HL-60/S4 (cell line): ENCODE measurements at regions not wholly inside any gene's neighbourhood (a gene's known extent, or its start where the extent isn't known, plus 50 kb on each side); places are given as distances from the start of the nearest gene placed in this dataset.

ENCODE experiments used
- in situ Hi-C: fragments of 300-500 bp; cut with MboI; formaldehyde crosslinking; loops from 2 replicates; pipeline ENCODE4 v1.14.3; 2022; ENCODE audit warnings: low sequenced_read_pairs

DNA sequence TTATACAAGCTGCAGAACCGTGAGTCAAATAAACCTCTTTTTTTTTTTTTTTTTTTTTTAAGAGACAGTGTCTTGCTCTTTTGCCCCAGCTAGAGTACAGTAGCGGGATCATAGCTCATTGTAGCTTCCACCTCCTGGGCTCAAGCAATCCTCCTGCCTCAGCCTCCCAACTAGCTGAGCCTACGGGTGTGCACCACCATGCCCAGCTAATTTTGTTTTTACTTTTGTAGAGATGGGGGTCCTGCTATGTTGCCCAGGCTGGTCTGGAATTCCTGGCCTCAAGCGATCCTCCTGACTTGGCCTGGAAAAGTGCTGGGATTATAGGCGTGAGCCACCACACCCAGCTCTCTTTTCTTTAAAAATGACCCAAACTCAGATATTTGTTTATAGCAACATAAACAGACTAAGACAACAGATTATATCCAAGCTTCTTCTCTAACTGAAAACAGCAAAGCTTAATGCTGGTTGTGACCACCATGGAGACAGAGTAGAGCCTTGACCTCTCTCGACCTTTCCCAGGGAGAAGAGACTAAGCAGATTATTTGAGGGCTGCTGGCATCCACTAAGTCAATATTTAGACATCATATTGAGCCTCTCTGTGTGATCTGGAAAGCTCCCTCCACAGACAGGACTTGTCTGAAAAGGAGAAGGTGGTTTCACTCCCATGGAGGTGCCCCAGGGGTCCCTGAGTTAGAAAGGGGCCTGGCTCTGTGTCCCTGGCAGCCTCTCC is 150.0 kb downstream of the KCTD15 start:
- in situ Hi-C loops: no loop called here

DNA sequence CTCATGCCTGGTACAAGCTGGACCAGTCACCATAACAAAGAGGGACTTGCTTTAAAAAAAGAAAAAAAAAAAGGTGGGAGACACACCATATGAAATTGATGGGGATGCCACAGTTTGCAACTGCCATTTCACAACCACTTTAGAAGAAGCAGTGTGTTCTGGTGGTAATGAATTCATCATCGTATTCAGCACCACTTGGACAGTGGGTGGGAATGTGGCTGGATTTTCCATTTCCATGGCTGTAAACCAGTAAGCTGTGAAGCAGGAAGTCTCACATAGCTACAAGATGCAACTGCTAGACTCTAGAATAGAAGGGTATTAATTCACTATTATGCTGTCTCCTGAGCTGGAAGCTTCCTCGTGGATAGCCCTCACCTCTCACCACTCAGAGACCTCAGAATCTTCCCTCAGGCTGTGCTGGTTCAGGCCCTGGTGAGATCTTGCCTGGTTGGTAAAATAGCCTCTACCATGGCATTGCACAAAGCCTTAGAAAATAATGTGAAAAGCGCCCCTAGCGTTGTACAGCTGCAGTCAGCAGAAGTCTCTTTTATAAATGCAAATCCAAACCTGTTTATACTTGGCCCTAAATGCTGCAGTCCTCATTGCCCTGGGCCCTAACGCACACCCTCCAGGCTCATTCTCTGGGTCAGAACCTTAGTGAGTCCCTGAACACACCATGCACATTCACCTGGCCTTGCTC is 150.7 kb downstream of the KCTD15 start:
- in situ Hi-C loops: no loop called here

DNA sequence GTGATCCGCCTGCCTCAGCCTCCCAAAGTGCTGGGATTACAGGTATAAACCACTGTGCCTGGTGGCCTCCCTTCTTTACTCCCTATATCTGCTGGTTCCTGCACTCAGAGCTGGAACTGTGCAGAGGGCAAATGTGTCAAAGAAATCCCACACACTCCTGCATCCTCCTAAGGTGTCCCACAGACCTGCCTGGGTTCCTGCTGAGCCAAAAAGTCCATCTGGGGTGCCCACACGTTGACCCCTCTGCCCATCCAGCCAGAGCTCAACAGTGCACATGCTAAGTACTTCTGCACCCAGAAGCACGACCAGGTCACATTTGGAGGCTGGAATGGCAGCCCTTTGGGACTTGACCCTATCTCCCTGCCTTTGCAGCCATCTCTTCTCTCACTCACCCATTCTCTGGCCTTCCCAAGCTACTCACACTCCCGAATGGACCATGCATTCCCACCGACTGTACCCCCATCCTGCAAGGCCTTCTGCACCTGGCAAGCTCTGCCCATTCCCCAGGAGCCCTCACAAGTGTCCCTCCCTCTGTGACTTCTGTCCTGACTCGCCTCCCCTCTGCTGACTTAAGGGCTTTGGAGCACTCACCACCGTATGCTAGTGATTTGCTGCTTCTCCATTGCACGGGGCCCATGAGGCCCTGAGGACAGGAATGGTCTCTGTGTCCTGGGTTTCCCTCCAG is 152.1 kb downstream of the KCTD15 start:
- in situ Hi-C loops: no loop called here

DNA sequence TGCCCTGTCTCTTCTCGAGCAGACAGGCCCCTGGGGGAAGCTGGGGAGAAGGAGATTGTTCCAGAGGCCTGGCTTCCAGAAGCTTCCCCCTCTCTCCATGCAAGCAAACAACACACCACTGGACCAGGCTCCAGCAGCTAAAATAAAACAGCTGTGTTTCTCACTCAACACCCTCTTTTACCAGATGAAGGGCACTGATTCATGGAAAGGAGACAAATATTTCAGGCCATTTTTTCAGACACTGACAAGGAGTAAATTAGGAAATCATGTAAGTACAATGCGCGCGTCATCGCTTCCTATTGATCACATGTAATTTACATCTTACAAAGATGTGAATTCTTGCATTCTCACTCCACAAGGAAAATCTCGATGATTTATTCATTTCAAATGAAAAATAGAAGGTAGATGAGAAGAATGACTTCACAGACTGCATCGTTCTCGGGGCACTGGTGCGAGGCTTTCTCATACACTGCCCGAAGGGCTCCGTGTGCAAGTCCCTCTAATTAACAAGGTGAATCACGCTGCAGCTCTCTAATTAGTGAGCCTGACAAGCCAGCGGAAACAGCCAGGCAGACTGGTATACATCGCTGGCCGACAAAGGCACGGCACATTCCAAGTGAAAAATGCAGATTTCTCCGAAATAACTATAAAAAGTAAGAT is 153.6 kb downstream of the KCTD15 start:
- in situ Hi-C loops: no loop called here

DNA sequence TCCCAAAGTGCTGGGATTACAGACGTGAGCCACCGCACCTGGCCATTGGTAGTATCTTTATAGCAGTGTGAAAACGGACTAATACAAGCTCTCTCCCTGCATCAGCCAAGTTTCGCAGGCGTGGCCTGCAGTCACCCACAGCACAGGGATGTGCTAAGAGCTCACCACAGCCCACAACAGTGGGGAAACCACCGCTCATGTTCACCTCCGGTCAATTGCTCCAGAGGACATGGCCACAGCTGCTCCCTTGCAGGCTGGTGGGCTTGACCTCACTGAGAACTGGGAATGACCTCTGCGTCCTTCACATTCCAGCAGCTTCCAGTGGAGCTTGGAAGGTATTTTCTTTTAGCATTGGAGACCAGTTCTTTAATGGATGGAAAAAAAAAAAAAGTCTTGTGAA is 156.4 kb downstream of the KCTD15 start:
- in situ Hi-C loops: no loop called here

DNA sequence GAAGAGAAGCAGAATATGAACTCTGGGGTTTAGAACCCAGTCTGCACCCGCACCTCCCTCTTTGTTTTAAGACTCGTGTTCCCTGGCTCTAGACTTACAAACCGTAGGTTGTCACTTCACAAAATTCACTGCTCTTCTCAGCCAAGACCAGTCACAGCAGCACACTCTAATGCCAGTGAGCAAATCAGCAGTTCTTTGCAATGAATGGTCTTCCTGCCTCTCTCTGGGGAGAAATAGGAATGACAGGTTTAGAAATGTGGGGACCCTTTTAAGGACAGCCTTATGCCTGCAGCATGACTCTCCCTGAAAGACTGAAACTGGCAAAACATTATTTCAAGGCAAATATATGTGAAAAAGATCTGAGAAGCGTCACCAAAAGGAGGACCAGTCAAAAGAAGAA is 156.9 kb downstream of the KCTD15 start:
- in situ Hi-C loops: no loop called here

DNA sequence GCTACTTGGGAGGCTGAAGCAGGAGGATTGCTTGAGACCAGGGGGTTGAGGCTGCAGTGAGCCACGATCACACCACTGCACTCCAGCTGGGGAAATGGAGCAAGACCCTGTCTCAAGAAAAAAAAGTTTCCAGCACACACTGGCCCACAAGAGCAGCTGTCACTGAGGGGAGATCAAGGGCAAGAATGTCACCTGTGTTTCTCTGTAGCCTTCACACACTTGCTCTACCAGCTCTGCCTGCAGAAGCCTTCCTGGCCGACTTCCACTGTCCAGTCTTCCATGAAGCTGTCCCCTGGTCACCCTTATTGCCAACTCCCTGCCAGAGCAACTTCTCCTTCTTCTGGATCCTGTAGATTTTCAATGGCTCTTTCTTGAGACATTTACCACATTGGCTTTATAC is 158.0 kb downstream of the KCTD15 start:
- in situ Hi-C loops: no loop called here

DNA sequence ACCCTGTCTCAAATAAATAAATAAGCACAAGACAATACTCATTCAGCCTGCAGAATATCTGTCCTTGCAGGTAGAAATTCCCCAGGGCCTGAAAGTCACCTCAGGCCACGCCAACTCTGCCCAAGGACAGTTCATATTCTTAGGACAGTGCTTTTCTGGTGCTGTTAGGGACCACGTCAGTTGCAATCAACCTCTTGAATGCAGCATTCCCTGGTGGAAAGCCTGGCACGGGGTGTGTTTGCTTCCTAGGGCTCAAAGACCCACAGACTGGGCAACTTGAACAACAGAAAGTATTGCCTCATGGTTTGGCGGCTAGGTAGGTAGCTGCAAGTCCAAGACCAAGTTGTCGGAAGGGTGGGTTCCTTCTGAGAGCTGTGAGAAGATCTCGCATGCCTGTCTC is 160.3 kb downstream of the KCTD15 start:
- in situ Hi-C loops: no loop called here

DNA sequence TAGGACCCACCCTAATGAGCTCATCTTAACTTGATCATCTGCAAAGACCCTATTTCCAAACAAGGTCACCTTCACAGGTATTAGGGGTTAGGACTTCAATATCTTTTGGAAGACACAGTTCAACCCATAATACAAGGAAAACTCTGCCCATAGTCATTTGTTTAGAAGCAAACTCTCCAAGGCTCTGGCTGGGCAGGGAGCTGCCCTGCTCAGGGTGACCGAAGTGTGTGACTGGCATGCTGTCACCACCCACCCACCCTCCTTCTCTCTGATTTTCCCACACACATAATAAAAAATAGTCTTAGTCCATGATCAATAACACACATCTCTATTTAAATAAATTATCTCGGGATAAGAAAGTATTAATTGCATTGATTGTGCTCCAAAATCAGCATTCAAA is 161.1 kb downstream of the KCTD15 start:
- in situ Hi-C loops: no loop called here

DNA sequence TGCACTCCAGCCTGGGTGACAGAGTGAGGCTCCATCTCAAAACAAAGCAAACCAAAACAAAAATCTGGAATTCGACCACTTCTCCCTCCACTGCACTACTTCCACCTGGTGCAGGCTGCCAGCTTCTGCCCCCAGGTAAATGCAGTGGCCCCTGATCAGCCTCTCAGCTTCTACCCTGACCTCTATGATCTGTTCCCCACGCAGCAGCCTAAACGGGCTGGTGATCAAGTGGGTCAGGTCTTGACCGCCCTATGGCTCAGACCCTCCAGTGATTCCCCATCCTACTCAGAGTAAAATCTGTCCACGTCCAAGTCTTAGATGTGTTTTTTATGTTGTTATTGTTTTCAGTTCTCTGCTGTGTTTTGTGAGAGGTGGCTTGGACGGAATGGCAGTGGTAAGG is 163.9 kb downstream of the KCTD15 start:
- in situ Hi-C loops: no loop called here

DNA sequence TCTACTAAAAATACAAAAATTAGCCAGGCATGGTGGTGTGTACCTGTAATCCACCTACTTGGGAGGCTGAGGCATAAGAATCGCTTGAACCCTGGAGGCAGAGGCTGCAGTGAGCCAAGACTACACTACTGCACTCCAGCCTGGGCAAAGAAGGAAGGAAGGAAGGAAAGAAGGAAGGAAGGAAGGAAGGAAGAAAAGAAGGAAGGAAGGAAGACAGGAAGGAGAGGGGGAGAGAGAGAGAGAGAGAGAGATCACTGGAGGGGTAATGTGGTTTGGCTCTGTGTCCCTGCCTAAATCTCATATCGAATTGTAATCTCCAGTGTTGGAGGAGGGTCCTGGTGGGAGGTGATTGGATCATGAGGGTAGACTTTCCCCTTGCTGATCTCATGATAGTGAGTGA is 165.5 kb downstream of the KCTD15 start:
- in situ Hi-C loops: no loop called here

DNA sequence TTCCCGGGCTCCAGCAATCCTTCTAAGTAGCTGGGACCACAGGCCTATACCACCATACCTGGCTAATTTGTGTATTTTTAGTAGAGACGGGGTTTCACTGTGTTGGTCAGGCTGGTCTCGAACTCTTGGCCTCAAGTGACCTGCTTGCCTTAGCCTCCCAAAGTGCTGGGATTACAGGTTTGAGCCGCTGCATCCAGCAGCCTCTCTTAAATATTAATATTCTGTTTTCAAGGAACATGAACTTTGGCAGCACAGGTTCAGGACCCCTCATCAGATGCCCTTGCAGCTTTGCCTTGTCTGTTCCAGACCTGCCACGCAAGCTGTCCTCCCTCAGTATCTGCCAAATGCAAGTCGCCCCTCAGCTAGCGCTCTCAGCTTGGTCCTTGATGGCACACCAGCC is 166.8 kb downstream of the KCTD15 start:
- in situ Hi-C loops: no loop called here

DNA sequence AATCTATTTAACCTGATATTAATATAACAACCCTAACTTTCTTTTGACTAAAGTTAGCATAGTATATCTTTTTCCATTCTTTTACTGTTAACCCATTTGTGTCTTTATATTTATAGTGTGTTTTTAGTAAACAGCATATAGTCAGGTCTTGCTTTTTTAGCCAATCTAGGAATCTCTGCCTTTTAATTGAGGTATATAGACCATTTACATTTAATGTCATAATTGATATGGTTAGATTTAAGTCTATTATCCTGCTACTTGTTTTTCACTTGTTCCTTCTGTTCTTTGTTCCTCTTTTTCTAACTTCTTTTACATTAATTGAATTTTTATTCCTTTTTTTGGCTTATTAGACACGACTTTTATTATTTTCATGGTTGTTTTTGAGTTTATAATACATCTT is 174.4 kb downstream of the KCTD15 start:
- in situ Hi-C loops: no loop called here

DNA sequence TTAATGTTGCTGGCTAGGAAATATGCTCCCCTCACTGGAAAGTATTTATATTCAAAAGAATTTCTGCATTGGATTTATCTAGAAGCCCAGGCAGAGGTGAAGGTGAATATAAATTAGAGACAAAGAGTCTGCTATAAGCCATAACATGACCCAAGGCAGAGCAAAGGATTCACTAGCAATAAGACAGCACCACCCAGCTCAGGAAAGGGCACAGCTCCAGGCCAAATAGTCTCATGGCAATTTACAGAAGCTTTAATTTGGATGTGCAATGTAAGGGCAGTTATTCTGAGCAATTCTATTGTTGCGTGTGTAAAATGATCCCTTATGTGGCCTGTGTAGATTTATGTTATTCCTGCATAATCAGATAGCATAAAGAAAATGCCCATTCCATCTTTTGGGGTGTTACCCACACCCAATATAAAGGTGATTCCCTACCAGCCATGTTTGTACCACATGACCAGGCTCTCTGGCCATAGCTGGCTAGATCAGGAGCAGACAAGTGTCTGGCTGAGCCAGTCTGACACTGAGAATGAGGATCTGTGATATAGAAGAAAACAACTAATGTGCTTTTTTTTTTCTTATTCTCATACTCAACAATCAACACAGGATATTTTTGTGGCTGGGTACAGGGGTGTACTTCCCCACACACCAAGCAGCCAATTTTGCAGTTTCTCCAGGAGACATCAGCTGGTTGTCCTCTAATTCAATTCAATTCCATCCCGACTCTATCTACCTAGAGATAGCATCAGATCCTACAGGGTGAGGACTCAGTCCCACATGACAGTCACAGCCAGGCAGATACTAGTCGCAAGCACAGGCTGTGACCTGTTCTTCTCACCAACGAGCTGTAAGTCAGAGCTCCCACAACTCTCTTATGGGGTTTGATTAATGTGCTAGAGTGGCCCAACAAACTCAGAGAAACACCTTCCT is 181.4 kb downstream of the KCTD15 start:
- in situ Hi-C loops: no loop called here

DNA sequence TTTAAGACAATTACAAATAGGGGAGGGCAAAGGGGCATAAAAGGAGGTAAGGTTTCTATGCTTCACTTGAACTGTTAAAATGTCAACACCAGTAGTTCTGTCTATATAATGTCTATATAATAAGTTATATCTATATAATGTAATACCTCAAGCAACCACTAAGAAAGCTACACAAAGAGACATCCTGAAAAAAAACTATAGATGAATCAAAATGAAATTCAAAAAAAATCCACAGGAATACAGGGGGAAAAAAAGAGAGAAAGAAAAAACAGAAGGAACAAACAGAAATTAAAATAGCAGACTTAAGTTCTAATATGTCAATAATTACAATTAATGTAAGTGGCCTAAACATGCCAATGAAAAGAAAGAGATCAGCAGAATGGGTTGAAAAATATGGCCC is 186.0 kb downstream of the KCTD15 start:
- in situ Hi-C loops: no loop called here

DNA sequence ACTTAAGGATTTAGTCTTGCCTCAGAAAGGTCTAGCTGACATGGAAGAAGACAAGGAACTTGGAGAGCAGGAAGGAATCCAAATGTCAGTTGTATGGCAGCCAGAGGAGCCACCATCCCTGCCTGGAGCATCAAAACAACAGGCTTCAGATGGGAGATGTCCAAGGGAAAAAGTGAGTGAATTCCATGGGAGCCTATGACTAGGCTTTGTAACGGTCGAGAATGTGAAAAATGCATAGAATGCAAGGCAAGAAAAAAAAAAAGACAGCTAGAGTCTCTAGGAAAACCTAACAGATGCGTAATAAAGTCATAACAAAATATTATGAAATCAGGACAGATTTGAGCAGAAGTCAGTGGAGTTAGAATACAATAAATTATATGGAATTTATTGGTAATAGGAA is 183.7 kb upstream of the LSM14A start:
- in situ Hi-C loops: no loop called here

DNA sequence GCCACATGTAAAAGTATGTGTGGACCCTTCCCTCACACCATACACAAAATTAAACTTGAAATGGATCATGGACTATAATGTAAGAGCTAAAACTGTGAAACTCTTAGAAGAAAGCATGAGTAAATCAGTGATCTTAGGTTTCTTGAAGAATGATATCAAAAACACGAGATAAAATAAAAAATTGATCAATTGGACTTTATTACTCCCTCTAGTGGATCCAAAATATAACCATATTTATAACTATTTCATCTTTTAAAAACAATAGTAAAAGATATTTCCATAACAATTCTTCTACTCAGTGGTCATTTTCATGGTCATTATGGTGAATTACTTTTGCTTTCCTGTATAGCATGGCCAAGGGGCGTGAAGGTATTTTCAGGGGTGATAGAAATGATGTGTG is 174.6 kb upstream of the LSM14A start:
- in situ Hi-C loops: no loop called here

DNA sequence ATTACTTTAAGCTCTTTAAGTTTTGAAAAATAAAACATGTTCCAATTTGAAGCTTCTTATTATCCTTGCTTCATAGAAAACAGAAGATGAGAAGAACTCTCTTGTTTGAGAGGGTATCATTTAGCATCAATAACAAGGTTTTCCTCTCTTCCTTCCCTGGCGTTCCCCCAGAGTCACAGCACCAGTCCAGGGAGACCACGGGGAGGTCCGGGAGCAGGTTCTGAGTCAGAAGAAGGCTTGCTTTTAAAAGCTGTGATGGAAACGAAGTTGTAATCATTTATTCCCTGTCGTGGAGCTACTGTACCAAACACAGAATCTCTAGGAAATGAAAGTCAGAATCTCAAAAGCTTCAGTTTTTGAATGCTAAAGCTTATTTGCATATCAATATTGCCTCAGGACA is 174.0 kb upstream of the LSM14A start:
- in situ Hi-C loops: no loop called here

DNA sequence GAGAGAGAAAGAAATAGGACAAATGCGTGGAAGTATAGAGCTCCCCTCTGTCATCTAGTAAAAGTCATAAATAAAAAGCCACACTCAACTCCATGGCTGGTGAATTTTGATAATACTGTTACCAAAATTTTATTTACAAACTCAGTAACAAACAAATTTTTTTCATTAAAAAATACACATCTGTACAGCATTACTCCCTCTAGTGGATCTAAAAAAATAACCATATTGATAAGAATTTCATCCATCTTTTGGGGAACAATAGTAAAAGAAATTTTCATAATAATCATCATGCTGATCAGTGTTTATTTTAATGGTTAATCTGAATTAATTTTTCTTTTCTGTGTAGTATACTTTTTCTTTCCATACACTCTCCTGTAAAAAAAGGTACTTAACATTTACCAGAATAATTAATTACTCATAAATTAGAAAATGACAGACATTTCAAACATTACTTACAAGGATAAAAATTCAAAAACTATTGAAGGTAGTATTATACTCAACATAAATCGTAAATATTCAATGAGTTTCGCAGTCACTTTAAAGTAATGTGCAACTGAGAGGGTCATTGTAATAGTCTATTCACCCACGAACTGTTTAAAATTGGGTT is 173.5 kb upstream of the LSM14A start:
- in situ Hi-C loops: no loop called here

DNA sequence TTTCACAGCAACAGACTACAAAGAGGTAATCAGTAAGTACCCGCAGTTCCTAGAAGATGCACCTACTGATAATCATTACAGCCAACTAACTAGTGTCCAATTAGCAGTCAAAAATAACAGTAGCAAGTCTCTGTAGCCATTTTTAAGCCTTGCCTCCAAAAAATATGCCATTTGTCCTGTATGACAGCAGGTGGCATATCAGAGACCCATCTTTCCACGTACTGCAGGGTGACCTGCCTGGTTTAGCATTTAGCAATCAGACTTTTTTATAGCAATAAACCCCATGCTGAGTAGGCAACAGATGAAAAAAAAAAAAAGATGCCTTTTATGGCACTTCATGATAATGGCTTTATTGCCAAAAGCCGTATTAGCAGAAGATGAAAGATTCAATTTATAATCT is 155.3 kb upstream of the LSM14A start:
- in situ Hi-C loops: loop anchor here (25.0 kb wide), 1 partner anchor 230 kb away; the partner anchor contains the start of gene KCTD15
